NCI-H187 treated with DMSO at 0.1 percent for 48 hours (cell line): ENCODE measurements at regions not wholly inside any gene's neighbourhood (a gene's known extent, or its start where the extent isn't known, plus 50 kb on each side); places are given as distances from the start of the nearest gene placed in this dataset.
"Not testable (repeated sequence)": the region's sequence is repeated elsewhere in the genome, so short reads cannot be mapped to it uniquely, and the experiment has no call there.

Experiments
- DNase-seq: peaks from one replicate; lab custom pipeline; 2025; lab: John Stamatoyannopoulos, UW

DNA sequence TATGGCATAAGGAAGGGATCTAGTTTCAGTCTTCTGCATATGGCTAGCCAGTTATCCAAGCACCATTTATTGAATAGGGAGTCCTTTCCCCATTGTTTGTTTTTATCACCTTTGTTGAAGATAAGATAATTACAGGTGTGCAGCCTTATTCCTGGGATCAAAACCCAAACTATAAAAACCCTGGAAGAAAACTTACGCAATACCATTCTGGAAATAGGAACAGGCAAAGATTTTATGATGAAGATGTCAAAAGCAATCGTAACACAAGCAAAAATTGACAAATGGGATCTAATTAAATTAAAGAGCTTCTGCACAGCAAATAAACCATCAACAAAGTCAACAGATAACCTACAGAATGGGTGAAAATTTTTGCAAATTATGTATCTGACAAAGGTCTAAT lies 128.5 kb upstream of the DCN start:
- DNase-seq = no peak

DNA sequence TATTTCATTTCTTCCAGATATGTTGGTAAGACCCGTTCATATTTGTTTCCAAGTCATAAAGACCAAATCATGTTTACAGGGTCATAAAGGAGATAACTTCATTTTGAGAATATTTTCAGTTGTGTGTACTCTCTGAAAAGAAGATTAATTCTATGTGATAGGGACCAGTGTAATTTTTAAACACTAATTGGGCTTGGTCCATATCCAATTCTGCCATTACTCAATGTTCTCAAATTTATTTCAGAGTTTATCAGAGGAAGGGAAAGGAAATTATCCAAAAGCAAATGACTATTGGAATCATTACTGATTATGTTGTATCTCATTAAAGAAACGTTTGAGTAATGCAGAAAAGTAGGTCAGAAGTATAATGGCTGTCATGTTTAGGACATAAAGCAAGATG lies 126.8 kb upstream of the DCN start:
- DNase-seq = no peak

DNA sequence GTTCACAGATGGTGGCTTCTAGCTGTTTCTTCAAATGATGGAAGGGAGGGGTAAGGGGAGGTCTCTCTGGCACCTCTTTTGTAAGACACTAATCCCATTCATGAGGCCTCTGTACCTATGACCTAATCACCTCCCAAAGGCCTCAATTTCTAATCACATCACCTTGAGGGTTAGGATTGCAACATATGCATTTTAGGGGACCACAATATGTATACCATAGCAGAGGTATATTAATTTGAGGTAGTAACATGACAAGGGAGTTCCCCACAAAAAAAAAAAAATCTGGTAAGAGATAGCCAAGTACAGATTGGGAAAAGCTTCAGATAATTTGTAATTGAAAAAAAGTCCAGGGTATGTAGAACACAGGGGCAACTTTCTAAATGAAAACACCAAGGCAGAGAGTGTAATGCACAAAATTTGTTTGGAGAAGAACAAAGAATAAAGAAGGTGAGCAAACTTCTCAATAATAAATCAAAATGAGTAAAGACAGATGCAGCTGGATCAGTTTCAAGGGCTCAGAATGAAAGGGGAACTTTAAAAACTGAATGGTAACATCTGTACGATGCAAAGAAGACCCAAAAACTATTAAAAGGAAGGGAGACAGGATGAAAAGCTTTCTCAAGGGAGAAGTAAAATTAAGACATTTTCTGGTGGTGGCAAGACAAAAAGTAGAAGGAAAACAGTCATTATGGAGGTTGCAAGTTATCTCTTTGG lies 125.5 kb upstream of the DCN start:
- DNase-seq = no peak

- DNase-seq = no peak
These were observed 107.7 kb upstream of the DCN start for GRCh38 chr12:91290354-91290753.

DNA sequence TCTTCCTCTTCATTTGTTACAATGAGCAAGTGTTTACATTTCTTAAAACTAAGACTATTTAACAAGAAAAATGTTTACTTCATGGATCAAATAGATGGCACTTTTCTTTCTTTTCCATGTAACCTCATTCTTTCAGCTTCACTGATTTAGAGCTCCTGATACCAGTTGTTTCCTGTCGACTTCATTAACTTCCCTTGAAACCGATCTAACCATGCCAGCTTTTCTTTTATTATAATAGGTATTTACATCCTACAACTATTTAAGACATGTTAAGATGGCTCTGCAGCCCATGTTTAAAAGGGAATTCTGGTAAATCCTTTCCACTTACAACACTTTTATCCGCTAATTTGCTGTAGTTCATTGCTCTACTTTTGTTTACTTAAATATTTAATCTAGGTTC lies 107.3 kb upstream of the DCN start:
- DNase-seq = no peak

- no peak for DNase-seq
These were observed 106.5 kb upstream of the DCN start for GRCh38 chr12:91289072-91289471.

- no peak for DNase-seq
These were observed 105.1 kb upstream of the DCN start for GRCh38 chr12:91287753-91288152.

DNA sequence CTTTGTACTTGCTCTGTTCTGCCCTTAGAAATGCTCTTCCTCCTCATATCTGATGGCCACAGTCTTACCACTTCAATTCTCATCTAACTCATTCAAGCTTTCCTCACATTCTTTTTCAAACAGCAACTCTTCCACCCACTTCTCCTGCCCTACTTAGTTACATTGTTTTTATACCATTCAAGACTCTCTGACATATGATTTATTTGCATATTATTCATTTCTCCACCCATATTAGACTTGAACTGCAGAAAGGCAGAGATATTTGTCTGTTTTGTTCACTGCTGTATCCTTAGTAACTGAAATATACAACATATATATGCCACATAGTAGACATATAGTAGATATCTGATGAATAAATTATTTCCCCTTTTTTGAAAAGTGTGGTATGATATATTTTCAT lies 95.5 kb upstream of the DCN start:
- DNase-seq = no peak

DNA sequence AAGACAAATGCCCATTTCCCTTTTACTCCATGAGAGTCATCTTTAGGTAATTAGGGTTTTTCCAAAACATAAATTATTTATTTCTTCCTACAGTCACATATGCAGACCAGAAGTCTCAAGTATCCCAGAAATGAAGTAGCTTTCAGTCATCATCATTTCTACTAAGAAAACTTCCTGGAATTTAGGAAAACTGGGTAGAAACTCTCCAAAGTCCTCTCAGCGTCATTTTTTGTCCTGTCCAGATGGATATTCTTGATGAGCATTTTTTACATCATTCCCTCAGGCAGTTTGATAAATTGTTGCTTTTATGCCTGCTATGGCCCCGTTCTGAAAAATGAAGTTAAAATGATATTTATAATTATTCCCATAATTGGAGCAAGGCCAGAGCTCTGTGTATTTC lies 93.9 kb upstream of the DCN start:
- DNase-seq = no peak

- no peak for DNase-seq
These were observed 92.7 kb upstream of the DCN start for GRCh38 chr12:91275321-91275720.

DNA sequence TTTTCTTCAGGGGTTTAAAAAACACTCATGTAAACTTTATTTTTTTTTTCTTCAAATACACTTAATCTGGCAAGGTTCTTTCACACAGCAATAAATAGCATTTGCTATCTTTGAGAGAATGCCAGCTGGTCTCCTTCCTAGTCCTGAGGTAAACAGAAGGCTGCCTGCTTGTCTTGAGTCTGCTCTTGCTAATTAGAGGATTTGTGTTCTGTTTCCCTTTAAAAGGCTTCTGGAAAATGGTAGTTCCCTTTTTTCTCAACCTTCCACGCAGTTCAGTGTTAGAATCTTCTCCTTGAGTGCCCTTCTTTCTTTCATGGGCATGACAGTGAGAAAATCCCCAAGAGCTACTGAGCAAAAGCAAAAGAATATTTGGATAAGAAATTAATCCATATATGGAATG lies 92.3 kb upstream of the DCN start:
- no peak for DNase-seq

GRCh38 chr12:91273560-91273959 lies 90.9 kb upstream of the DCN start:
- DNase-seq = no peak

DNA sequence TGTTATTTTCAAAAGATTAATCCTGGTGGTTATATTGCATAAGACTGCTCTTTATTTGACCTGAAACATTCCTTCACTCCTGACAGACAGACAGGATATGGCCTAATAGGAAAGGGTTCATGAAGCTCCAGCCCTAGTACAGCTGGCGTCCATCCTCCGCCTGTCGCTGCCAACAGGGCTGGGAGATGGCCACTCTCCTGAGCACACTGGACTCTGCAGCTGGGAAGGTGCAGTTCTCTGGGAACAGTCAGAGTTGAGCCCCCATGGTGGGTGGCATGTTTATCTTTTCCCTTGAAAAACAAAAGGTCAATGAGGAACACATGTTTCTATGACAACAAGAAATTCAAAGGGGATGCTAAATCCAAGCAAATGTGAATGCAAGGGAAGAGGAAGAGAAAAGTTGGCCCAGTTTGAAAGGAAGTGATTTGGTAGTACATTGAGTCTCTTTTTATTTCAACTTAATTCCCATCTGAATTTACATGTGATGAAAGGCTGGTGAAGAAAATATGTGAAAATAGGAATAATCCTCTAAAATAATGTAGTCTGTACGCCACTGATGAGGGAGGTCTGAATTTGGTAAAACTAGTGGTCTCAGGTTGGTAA lies 89.9 kb upstream of the DCN start:
- no peak for DNase-seq

- no peak for DNase-seq
These were observed 88.6 kb upstream of the DCN start for GRCh38 chr12:91271185-91271584.

GRCh38 chr12:91267039-91267438 lies 84.4 kb upstream of the DCN start:
- no peak for DNase-seq

- no peak for DNase-seq
These were observed 81.6 kb upstream of the DCN start for GRCh38 chr12:91264178-91264577.

DNA sequence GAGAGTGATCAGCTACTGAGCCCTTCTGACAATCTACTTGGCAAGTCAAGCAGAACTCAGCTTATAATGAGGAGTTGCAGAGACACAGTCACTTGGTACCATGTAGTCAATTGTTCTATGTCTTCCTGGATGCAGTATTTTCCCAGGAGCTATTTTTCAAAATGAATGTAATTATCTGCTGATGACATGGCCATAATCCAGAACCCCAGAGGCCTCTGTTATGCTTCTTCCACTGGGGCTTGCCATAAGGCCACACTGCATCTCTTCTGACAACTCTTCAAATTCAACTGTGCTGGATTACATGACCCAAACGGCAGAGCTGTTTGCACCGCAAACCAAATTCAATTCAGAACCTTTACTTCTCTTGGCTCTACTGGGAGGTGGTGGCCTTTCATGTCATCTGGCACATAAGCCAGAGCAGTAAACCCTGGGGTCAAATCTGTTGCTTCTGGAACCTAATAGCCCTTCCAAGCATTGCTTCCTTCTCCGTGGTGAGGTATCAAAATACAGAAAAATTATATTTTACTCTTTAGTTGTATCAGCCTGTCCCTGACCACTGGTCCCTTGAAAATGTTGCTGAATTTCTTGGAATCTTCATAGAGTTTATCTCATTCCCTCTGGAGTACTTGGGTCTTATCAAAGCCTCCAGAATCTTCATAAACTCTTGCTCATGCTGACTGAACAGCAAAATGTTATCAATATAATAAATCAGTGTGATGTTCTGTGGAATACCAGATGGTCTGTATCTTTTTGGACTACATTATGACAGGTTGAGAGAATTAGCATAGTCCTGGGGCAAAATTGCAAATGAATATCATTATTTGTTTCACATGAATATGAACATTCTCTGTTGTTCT lies 79.4 kb upstream of the DCN start:
- DNase-seq = no peak

DNA sequence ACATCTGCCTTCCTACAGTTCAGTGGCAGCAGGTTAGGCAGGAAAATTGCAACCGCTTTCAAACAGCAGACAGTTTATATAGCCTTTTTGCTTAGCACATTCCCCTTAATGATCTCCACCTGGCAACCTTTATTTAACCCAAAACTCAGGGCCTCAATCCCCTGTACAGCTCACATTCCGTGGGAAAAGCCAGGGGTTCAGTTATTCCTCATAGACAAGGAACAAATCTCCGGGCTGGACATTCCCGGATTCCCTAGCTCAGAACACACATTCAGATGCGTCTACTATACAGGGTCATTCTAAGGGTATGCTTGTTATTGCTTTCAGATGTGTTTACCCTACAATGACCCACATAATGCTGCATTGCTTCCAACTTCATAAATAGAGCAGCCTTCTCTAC lies 73.8 kb upstream of the DCN start:
- no peak for DNase-seq

- DNase-seq = no peak
These were observed 69.7 kb upstream of the DCN start for GRCh38 chr12:91252341-91252740.

DNA sequence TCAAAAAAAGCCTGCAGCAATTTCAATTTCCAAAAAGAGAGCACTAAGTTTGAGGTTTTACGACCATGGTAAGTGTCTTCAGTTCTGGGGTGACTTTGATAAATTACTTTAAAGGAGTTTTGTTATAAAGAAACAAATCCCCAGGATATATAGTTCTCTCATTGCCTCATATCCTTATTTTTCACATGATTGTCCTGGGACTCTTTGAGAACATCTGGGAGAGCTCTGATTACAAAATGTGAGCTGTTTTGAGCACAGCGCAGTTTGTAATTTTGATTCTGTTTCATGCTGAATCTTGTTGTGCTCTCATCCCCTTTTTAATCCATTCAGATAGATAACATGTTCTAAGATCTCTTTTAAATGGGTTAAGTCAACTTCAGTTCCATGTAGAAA lies 67.7 kb upstream of the DCN start:
- no peak for DNase-seq

DNA sequence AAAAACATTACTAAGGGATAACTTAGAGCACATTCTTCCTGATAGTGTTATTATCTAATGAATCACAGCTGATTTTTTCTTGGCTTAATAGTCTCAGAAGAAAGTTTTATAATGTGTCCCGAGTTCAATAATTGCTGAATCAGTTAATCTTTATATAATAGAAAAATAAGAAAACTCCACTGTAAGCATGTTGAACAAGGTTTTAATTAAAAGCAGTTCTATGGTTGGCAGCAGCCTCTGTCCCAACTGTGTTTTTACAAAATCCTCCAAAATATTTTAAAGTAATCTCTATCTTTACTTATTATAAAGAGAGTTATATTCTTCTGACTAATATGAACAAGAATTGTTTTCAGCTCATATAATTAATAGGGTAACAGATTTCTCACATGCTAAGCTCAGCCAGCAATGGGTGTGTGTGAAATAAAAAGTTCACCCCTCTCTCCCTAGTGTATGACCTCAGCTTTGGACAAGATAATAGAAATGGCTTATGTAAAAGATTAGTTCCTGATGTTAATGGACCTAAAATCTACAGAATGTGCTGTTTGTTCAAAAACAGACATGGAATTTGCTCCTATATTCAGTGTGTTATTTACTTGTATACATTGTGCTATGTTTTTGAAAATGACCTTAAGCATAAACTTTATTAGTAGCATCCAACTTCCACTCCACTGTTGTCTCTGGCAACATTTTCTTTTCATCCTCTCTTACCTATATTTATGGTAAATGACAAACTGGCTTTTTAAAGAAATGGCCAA lies 67.1 kb upstream of the DCN start:
- DNase-seq = no peak

DNA sequence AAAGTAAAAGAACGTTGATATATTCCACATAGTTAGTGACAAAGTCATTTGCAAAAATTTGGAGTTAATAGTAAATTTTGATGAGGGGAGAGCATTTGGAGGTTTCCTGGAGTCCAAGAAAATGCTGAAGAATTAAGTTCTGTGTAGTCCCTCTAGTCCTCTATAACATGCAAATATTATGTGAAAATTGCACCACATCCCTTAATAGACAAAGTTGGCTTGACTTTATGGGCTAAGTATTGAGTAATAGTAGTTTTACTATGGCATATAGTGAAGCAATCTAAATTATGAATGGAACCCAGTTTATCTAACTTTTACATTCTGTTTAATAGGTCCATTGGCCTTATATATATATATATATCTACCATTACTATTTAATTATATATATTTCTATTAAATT lies 66.4 kb upstream of the DCN start:
- DNase-seq = no peak

DNA sequence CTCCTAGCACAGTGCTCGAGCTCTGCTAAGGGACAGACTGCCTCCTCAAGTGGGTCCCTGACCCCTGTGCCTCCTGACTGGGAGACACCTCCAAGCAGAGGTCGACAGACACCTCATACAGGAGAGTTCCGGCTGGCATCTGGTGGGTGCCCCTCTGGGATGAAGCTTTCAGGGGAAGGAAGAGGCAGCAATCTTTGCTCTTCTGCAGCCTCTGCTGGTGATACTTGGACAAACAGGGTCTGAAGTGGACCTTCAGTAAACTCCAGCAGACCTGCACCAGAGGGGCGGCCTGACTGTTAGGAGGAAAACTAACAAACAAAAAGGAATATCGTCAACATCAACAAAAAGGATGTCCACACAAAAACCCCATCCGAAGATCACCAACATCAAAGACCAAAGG lies 60.6 kb upstream of the DCN start:
- not testable (repeated sequence) for DNase-seq
